Gastroesophageal sphincter (tissue), 4 donors: ENCODE measurements at regions not wholly inside any gene's neighbourhood (a gene's known extent, or its start where the extent isn't known, plus 50 kb on each side); places are given as distances from the start of the nearest gene placed in this dataset.
"Not testable (repeated sequence)": the region's sequence is repeated elsewhere in the genome, so short reads cannot be mapped to it uniquely, and the experiment has no call there.

ENCODE experiments used
- ATAC-seq: fragments of 150-250 bp; one replicate; pipeline ENCODE4 v1.9.1; 2016; ENCODE audit warnings: mild to moderate bottlenecking, moderate library complexity
- H3K27ac ChIP-seq, 4 donors: fragments of 200-600 bp; sonication (generic) in 3 of 4; 1 replicate in 3 of 4; 2 replicates in 1 of 4; pipeline ENCODE4 v1.5.1; 2016 to 2019
- H3K27me3 ChIP-seq: fragments of 200-600 bp; sonication (generic); one replicate; pipeline ENCODE4 v1.5.1; 2019
- H3K36me3 ChIP-seq, 2 donors: fragments of 200-600 bp; sonication (generic); one replicate each; pipeline ENCODE4 v1.5.1; 2019; ENCODE audit warnings: control low read depth in 1 of 2
- H3K4me1 ChIP-seq, 3 donors: fragments of 200-600 bp; sonication (generic); 1 replicate in 2 of 3; 2 replicates in 1 of 3; pipeline ENCODE4 v1.5.1; 2016 to 2019; ENCODE audit warnings: control low read depth in 2 of 3
- H3K4me3 ChIP-seq, 2 donors: fragments of 200-600 bp; sonication (generic); one replicate each; pipeline ENCODE4 v1.5.1; 2019; ENCODE audit warnings: mild to moderate bottlenecking in 1 of 2, moderate library complexity in 1 of 2
- H3K9me3 ChIP-seq, 3 donors: fragments of 200-600 bp; sonication (generic); one replicate each; pipeline ENCODE4 v1.5.1; 2017 to 2019; ENCODE audit warnings: control low read depth in 2 of 3
- CTCF ChIP-seq, 4 experiments: fragments of 200-600 bp in 2 of 4; fragments of 450-650 bp in 2 of 4; sonication (generic) in 1 of 4; IDR thresholded peaks; one replicate each; pipeline ENCODE4 v1.5.1; 2017 to 2019; ENCODE audit warnings: antibody characterized with exemption in 4 of 4, mild to moderate bottlenecking in 2 of 4, moderate library complexity in 2 of 4
- EP300 ChIP-seq: sonication (generic); formaldehyde crosslinking; IDR thresholded peaks from one replicate; pipeline ENCODE4 v1.6.1; 2017; ENCODE audit warnings: antibody characterized with exemption, mild to moderate bottlenecking
- POLR2A ChIP-seq, 2 donors: fragments of 450-650 bp; IDR thresholded peaks; one replicate each; pipeline ENCODE4 v1.6.1; 2017; ENCODE audit warnings: antibody characterized with exemption in 2 of 2, mild to moderate bottlenecking in 2 of 2, moderate library complexity in 1 of 2
- POLR2AphosphoS5 ChIP-seq: sonication (generic); formaldehyde crosslinking; IDR thresholded peaks from one replicate; pipeline ENCODE4 v1.6.1; 2017; ENCODE audit warnings: antibody characterized with exemption
- WGBS, 2 donors: methylation state at CpG; one replicate each; pipeline ENCODE4 v1.1.5; 2018; ENCODE audit warnings: low coverage in 1 of 2; 5-methylcytosine and 5-hydroxymethylcytosine counted together

DNA sequence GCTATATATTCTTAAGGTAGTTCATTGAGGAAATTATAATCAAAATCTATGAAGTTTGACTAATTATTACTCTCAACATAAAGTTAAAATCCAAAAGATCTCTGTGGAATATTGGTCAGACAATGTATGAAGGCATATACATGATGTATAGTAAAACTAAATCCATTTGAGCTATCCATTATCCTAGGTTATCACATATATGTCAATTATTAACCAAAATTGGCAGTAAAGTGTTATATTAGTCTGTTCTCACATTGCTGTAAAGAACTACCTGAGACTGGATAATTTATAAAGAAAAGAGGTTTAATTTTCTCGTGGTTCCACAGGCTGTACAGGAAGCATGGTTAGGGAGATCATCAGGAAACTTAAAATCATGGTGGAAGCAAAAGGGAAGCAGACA is 511.7 kb upstream of the SGCD start:
- 64 to 67% methylated on average over 1 of the region's 1 CpG for WGBS, 2 donors
- TF ChIP-seq EP300 (no peak), POLR2AphosphoS5 (no peak), CTCF (IDR thresholded peaks at IDR 0.05) (no peak), POLR2A (IDR thresholded peaks at IDR 0.05) (no peak)
- Histone ChIP-seq H3K27ac (no peak overlapping the region), H3K9me3 (no peaks in the 10 kb centered on the region), H3K4me1 (no peaks in the 10 kb centered on the region), H3K36me3 (no peaks in the 10 kb centered on the region), H3K4me3 (no peak overlapping the region), H3K27me3 (no peaks in the 10 kb centered on the region)
- ATAC-seq: no peak

GRCh38 chr5:155822177-155822576 is 504.8 kb upstream of the SGCD start:
- H3K4me1 ChIP-seq: no peaks in the 10 kb centered on the region
- H3K4me3 ChIP-seq: no peak overlapping the region
- 82% methylated on average over 3 of the region's 3 CpGs for WGBS, 2 donors
- no peak for ATAC-seq
- H3K27ac ChIP-seq: no peak overlapping the region
- no peaks in the 10 kb centered on the region for H3K9me3 ChIP-seq
- no peak for TF ChIP-seq EP300
- TF ChIP-seq CTCF (IDR thresholded peaks at IDR 0.05): no peak
- H3K36me3 ChIP-seq: no peaks in the 10 kb centered on the region
- H3K27me3 ChIP-seq: no peaks in the 10 kb centered on the region

DNA sequence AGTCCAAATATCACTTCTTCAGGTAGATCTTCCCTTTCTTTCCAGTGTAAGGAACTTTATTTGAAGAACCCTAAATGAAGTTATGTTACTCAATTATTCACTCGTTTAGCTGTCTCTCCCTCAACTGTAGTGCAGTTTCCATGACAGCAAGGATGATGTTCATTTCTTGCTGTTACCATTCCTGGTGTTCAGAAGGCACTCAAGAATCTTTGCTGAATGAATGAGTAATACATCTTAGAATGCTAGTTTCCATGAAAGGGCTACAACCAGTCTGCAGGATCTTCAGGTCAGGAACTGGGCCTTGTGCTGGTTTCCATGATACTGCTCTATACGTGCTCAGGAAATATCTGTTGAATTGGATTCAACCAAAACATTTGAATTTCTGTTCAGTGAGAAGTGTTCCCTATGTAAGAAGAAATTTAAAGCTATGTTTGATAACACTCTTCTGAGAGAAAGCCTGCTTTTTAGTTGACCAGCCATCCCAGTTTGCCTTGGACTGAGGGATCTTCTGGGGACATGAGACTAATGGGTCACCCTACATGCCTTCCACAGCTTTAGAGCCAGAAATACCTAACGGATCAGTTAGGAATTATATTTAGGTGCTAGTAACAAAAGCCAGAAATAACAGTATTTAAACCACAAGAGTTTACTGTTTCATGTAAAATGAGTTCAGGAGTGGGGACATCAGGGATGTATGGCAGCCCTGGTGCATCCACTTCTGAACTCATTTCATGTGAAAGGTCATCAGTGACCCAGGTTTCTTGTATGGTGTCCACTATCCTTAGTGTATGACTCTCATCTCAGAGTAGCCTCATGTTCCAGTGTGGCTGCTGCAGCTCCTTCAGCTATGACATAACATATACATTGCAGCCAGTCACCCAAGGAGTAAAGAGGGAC is 500.1 kb upstream of the SGCD start:
- WGBS, 2 donors: 84 to 85% methylated on average over 3 of the region's 3 CpGs
- no peak for ATAC-seq
- Histone ChIP-seq H3K4me1 (no peaks in the 10 kb centered on the region), H3K27ac (no peak overlapping the region), H3K4me3 (no peak overlapping the region), H3K9me3 (no peaks in the 10 kb centered on the region), H3K27me3 (no peaks in the 10 kb centered on the region), H3K36me3 (no peaks in the 10 kb centered on the region)
- TF ChIP-seq POLR2AphosphoS5 (no peak), CTCF (IDR thresholded peaks at IDR 0.05) (no peak), POLR2A (IDR thresholded peaks at IDR 0.05) (no peak), EP300 (no peak)

- not testable (repeated sequence) for H3K4me3 ChIP-seq
Observed at GRCh38 chr5:155827508-155827815, 499.5 kb upstream of the SGCD start.

DNA sequence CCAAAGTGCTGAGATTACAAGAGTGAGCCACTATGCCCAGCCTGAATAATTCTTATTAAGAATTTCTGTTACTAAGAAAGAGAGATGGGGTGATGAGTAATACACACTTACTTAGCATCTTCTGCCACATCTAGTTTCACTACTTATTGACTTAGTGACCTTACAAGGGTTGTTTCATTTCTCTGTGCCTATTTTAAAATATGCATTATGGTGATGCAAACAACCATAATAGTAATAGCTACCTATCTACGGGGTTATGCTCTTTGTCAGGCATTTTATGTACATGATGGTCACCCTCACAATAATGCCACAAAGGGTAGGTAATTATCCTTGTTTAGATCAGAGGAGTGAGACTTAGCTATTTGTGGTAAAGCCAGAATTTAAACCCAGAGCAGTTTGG is 499.0 kb upstream of the SGCD start:
- no peaks in the 10 kb centered on the region for H3K27me3 ChIP-seq
- 86% methylated on average over 1 of the region's 1 CpG; no CpG with 5 or more reads in 1 of the 2 donors for WGBS, 2 donors
- no peaks in the 10 kb centered on the region for H3K9me3 ChIP-seq
- TF ChIP-seq EP300: no peak
- no peak for TF ChIP-seq CTCF (IDR thresholded peaks at IDR 0.05)
- TF ChIP-seq POLR2AphosphoS5: no peak
- TF ChIP-seq POLR2A (IDR thresholded peaks at IDR 0.05): no peak
- no peak overlapping the region for H3K4me3 ChIP-seq
- no peak for ATAC-seq
- no peaks in the 10 kb centered on the region for H3K4me1 ChIP-seq
- no peak overlapping the region for H3K27ac ChIP-seq
- H3K36me3 ChIP-seq: no peaks in the 10 kb centered on the region

More at GRCh38 chr5:155827508-155827815, 499.5 kb upstream of the SGCD start:
- 88 to 91% methylated on average over 2 of the region's 2 CpGs for WGBS, 2 donors
- H3K36me3 ChIP-seq, ATAC-seq, H3K4me1 ChIP-seq, H3K27me3 ChIP-seq, H3K27ac ChIP-seq, H3K9me3 ChIP-seq: not testable (repeated sequence)
